Keratinocyte (primary cell): ENCODE measurements at regions not wholly inside any gene's neighbourhood (a gene's known extent, or its start where the extent isn't known, plus 50 kb on each side); places are given as distances from the start of the nearest gene placed in this dataset.

Experiments used
- CTCF ChIP-seq, 3 experiments: IDR thresholded peaks in 1 of 3; conservative IDR thresholded peaks in 1 of 3; optimal IDR thresholded peaks in 1 of 3; 2 replicates in 2 of 3; 3 replicates in 1 of 3; pipeline versions ENCODE3 to v1.5.1; 2011; ENCODE audit warnings: low read length in 3 of 3, mild to moderate bottlenecking in 3 of 3, moderate library complexity in 2 of 3, control low read depth in 1 of 3, inconsistent platforms in 1 of 3; ENCODE audit not compliant: insufficient read depth in 2 of 3; ENCODE audit errors: extremely low read depth in 1 of 3
- EZH2 ChIP-seq: IDR thresholded peaks from one replicate; pipeline ENCODE4 v1.6.1; 2012; ENCODE audit warnings: inconsistent platforms, mild to moderate bottlenecking, low read length, moderate library complexity

- TF ChIP-seq CTCF (optimal IDR thresholded peaks at IDR 0.05 in 1 of 3, IDR thresholded peaks at IDR 0.05 in 1 of 3, conservative IDR thresholded peaks at IDR 0.05 in 1 of 3; ENCODE audit: extremely low read depth in 1 of 3, insufficient read depth in 2 of 3, low read length in 3 of 3): no peak
- no peak for TF ChIP-seq EZH2
Observed at GRCh38 chr13:60282708-60283107, 114.3 kb upstream of the TDRD3 start.
